HG02610 (cell line): ENCODE measurements at regions not wholly inside any gene's neighbourhood (a gene's known extent, or its start where the extent isn't known, plus 50 kb on each side); places are given as distances from the start of the nearest gene placed in this dataset.
"Not testable (repeated sequence)": the region's sequence is repeated elsewhere in the genome, so short reads cannot be mapped to it uniquely, and the experiment has no call there.

Experiments
- ATAC-seq: cut with Tn5 transposase; IDR thresholded peaks from one replicate; pipeline ENCODE4 v1.9.1; 2021; ENCODE audit warnings: mild to moderate bottlenecking, moderate library complexity; ENCODE audit not compliant: unreplicated experiment

GRCh38 chr7:67875558-67875957, 878.9 kb downstream of the TYW1 start:
- no peak for ATAC-seq

- no peak for ATAC-seq
Observed at GRCh38 chr7:67878808-67879207, 882.2 kb downstream of the TYW1 start.

- no peak for ATAC-seq
Observed at GRCh38 chr7:67882843-67883242, 886.2 kb downstream of the TYW1 start.

GRCh38 chr7:67890316-67890715, 893.7 kb downstream of the TYW1 start:
- no peak for ATAC-seq

GRCh38 chr7:67894746-67895145, 898.1 kb downstream of the TYW1 start:
- no peak for ATAC-seq

- ATAC-seq = no peak
Observed at GRCh38 chr7:67896721-67897120, 900.1 kb downstream of the TYW1 start.

- no peak for ATAC-seq
Observed at GRCh38 chr7:67900456-67900855, 903.8 kb downstream of the TYW1 start.

- ATAC-seq = no peak
Observed at GRCh38 chr7:67901808-67902480, 905.3 kb downstream of the TYW1 start.

GRCh38 chr7:67907792-67908191, 911.2 kb downstream of the TYW1 start:
- ATAC-seq = no peak

GRCh38 chr7:67912437-67912836, 915.8 kb downstream of the TYW1 start:
- no peak for ATAC-seq

- no peak for ATAC-seq
Observed at GRCh38 chr7:67913604-67914003, 917.0 kb downstream of the TYW1 start.

- ATAC-seq = not testable (repeated sequence)
Observed at GRCh38 chr7:67916111-67916510, 919.5 kb downstream of the TYW1 start.

- ATAC-seq = no peak
Observed at GRCh38 chr7:67916571-67917436, 920.2 kb downstream of the TYW1 start.

- no peak for ATAC-seq
Observed at GRCh38 chr7:67917437-67917755, 920.8 kb downstream of the TYW1 start.

GRCh38 chr7:67918158-67918557, 921.5 kb downstream of the TYW1 start:
- no peak for ATAC-seq

- no peak for ATAC-seq
Observed at GRCh38 chr7:67923286-67923685, 926.7 kb downstream of the TYW1 start.

GRCh38 chr7:67928141-67928540, 931.5 kb downstream of the TYW1 start:
- ATAC-seq = no peak

- ATAC-seq = not testable (repeated sequence)
Observed at GRCh38 chr7:67936447-67936846, 939.8 kb downstream of the TYW1 start.

- ATAC-seq = no peak
Observed at GRCh38 chr7:67940400-67940799, 943.8 kb downstream of the TYW1 start.

- no peak for ATAC-seq
Observed at GRCh38 chr7:67947191-67947590, 950.6 kb downstream of the TYW1 start.

- no peak for ATAC-seq
Observed at GRCh38 chr7:67947646-67948045, 951.0 kb downstream of the TYW1 start.

- no peak for ATAC-seq
Observed at GRCh38 chr7:67950321-67951083, 953.9 kb downstream of the TYW1 start.
